GM19043 (cell line): ENCODE measurements at regions not wholly inside any gene's neighbourhood (a gene's known extent, or its start where the extent isn't known, plus 50 kb on each side); places are given as distances from the start of the nearest gene placed in this dataset.

Experiments used
- ATAC-seq: cut with Tn5 transposase; IDR thresholded peaks from one replicate; pipeline ENCODE4 v1.9.1; 2021; ENCODE audit warnings: low read depth; ENCODE audit not compliant: unreplicated experiment

- ATAC-seq = no peak
Observed at GRCh38 chr2:235165136-235165535, 213.3 kb downstream of the SH3BP4 start.

GRCh38 chr2:235165631-235166030 lies 213.8 kb downstream of the SH3BP4 start:
- no peak for ATAC-seq

GRCh38 chr2:235168174-235168979 lies 216.6 kb downstream of the SH3BP4 start:
- no peak for ATAC-seq

- no peak for ATAC-seq
Observed at GRCh38 chr2:235170016-235170415, 218.2 kb downstream of the SH3BP4 start.

GRCh38 chr2:235170536-235171521 lies 219.0 kb downstream of the SH3BP4 start:
- no peak for ATAC-seq

- no peak for ATAC-seq
Observed at GRCh38 chr2:235171550-235172031, 219.8 kb downstream of the SH3BP4 start.

GRCh38 chr2:235180642-235181041 lies 228.8 kb downstream of the SH3BP4 start:
- no peak for ATAC-seq

GRCh38 chr2:235183786-235184185 lies 232.0 kb downstream of the SH3BP4 start:
- ATAC-seq = no peak

GRCh38 chr2:235187806-235188205 lies 236.0 kb downstream of the SH3BP4 start:
- no peak for ATAC-seq

GRCh38 chr2:235191486-235191885 lies 239.7 kb downstream of the SH3BP4 start:
- no peak for ATAC-seq

- ATAC-seq = no peak
Observed at GRCh38 chr2:235191978-235192377, 240.2 kb downstream of the SH3BP4 start.

- no peak for ATAC-seq
Observed at GRCh38 chr2:235194351-235194750, 242.5 kb downstream of the SH3BP4 start.

GRCh38 chr2:235194836-235195235 lies 243.0 kb downstream of the SH3BP4 start:
- no peak for ATAC-seq

- no peak for ATAC-seq
Observed at GRCh38 chr2:235195921-235196320, 244.1 kb downstream of the SH3BP4 start.

- no peak for ATAC-seq
Observed at GRCh38 chr2:235199128-235199527, 247.3 kb downstream of the SH3BP4 start.

GRCh38 chr2:235200216-235200615 lies 248.4 kb downstream of the SH3BP4 start:
- ATAC-seq = no peak

GRCh38 chr2:235201756-235202155 lies 249.9 kb downstream of the SH3BP4 start:
- no peak for ATAC-seq

- ATAC-seq = no peak
Observed at GRCh38 chr2:235204948-235205347, 253.1 kb downstream of the SH3BP4 start.

GRCh38 chr2:235206399-235206798 lies 254.6 kb downstream of the SH3BP4 start:
- no peak for ATAC-seq

GRCh38 chr2:235206980-235207579 lies 255.3 kb downstream of the SH3BP4 start:
- peak; percentile 97 for ATAC-seq

GRCh38 chr2:235211056-235211455 lies 259.2 kb downstream of the SH3BP4 start:
- ATAC-seq = no peak
